GM18511 (cell line): ENCODE measurements at regions not wholly inside any gene's neighbourhood (a gene's known extent, or its start where the extent isn't known, plus 50 kb on each side); places are given as distances from the start of the nearest gene placed in this dataset.
"Not testable (repeated sequence)": the region's sequence is repeated elsewhere in the genome, so short reads cannot be mapped to it uniquely, and the experiment has no call there.

Experiments
- ATAC-seq: cut with Tn5 transposase; IDR thresholded peaks from one replicate; pipeline ENCODE4 v1.9.1; 2021; ENCODE audit warnings: mild to moderate bottlenecking, moderate library complexity; ENCODE audit not compliant: unreplicated experiment

DNA sequence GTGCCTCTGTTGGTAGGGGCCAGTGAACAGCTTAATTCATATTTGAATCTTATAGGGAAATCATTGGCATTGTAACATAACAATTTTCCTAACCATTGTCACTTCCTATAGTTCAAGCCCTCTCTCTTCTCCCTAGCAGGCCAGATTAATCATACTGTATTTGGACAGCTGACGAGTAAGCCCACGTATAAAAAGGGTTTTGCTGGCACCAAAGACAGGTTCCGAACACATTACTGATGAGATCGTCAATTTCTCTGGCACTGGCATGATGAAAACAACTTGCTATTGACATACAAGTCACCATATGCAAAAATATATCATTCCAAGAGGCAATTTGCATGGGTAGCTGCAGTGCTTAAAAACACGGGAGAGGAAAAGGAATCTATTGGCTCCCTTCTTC is 891.1 kb upstream of the AUTS2 start:
- no peak for ATAC-seq

DNA sequence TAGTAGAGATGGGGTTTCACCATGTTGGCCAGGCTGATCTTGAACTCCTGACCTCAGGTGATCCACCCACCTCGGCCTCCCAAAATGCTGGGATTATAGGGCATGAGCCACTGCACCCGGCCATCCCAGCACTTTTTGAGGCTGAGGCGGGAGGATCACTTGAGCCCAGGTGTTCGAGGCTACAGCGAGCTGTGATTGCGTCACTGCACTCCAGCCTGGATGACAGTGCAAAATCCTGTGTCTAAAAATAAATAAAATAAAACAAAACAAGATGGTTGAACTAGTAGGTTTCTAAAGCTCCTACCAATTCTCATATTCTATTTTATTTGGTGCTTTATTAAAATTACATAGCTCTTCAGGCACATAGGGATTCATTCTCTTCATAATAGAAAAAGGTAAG is 890.3 kb upstream of the AUTS2 start:
- no peak for ATAC-seq

DNA sequence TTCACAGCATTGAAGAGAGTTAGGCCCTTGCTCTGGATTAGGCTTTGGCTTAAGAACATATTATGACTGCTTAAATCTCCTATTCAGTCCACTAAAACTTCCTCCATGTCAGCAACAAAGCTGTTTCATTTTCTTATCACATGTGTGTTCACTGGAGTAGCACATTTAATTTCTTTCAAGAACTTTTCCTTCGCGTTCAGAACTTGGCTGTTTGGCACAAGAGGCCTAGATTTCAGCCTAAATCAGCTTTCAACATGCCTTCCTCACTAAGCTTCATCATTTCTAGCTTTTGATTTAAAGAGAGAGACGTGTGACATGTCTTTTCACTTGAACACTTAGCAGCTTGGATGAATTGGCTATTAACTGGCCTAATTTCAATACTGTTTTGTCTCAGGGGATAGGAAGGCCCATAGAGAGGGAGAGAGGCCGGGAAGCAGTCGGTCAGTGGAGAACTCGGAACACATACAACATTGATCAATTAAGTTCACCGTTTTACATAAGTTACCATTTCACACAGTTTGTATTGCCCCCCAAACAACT is 885.2 kb upstream of the AUTS2 start:
- ATAC-seq = no peak

DNA sequence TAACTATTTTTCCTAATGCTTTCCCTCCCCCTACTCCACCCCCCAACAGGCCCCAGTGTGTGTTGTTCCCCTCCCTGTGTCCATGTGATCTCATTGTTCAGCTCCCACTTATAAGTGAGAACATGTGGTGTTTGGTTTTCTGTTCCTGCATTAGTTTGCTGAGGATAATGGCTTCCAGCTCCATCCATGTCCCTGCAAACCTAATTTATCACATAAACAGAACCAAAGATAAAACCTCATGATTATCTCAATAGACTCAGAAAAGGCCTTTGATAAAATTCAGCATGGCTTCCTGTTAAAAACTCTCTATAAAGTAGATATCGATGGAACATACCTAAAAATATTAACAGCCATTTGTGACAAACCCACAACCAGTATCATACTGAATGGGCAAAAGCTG is 884.1 kb upstream of the AUTS2 start:
- ATAC-seq = not testable (repeated sequence)

DNA sequence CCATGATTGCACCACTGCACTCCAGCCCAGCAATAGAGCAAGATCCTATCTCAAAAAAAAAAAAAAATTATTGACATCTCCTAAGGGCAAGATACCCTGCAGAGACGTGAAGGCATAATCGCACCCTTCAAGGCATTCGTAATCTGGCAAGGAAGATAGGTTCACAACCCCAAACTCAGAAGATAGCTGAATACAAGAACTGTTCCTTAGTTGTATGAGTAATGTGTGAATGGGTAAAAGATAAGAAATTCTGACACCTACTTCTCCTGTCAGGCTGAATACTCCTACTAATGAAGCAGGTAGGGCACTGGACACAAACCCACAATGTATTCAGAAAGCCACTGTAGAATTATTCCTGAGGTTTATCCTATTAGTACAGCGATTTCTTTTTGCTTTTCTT is 882.4 kb upstream of the AUTS2 start:
- no peak for ATAC-seq

DNA sequence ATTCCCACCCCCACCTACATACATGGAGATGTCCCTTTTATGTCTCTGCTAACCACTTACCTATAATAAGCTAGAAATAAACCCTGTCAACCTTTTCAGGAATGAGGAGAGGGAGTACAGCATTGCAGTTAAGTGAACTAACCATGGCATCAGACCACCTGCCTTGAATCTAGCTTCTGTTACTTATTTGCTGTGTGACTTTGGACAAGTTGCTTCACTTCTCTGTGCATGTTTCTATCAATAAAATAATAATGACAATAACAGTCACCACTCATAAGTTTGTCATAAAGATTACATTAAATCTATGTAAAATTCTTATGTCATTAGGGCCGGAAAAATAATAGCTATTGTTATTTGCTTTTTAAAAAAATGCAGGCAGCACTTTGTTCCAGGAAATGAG is 881.1 kb upstream of the AUTS2 start:
- no peak for ATAC-seq

DNA sequence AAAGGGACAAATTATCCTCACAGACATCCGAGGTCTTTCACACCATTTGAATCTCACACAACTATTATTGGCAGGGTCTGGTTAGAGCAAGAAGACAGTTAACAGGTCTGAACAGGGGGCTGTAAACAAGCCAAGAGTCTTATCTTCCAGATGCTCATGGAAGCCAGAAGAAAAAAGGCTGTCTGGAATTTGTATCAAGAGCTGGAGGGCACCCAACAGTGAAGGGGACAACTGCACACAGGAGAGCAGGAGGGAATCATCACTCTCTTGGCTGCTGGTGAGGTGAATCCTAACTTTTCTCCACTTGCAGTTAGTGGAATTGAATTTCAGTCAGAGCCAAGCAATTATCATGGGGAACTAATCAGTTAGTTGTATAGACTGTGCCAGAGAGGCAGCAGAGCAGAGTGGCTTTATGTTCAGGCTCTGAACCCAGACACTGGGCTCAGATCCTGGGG is 880.2 kb upstream of the AUTS2 start:
- ATAC-seq = no peak

DNA sequence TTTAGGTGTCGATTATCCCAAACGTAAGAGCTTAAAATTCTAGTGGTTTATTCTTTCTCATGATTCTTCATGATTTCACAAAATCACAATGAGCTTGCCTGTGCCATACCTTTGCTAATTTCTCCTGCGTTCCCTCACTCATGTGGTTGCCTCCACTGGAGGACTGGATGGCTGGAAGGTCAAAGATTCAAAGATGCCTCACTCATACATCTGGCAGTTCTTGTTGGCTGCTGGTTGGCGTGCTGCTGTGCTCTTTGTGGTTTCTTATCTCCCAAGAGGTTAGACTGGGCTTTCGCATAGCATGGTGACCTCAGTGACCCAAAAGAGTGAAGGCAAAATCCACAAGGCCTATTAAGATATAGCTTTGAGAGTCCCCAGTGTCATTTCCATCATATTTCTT is 877.6 kb upstream of the AUTS2 start:
- no peak for ATAC-seq

DNA sequence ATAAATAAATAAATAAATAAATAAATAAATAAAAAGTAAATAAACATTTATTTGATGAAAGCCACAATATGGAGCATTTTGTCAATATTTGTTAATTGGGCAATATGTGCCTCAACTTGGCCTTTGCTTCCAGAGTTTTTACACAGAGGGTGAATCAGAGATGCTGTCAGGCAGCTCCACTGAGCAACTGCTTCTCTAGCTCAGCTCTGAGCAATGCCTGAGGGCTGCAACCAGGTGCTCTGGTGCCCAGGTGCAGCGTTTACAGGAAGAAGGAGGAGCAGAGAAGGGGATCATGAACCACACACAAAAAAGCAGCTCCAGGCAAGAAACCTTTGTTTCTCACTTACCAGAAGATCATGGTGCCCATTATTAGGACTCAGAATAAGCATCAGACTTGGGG is 876.2 kb upstream of the AUTS2 start:
- no peak for ATAC-seq

DNA sequence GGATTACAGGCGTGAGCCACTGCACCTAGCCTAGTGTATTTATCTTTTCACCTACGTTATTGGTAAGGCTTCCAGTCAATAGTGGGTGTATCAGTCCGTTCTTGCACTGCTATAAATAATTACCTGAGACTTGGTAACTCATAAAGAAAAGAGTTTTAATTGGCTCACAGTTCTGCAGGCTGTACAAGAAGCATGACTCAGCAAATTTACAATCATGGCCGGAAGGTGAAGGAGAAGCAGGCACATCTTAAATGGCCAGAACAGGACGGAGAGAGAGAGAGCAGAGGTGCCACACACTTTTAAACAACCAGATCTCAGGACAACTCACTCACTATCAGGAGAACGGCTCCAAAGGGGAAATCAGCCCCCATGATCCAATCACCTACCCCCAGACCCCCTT is 873.3 kb upstream of the AUTS2 start:
- ATAC-seq = no peak

DNA sequence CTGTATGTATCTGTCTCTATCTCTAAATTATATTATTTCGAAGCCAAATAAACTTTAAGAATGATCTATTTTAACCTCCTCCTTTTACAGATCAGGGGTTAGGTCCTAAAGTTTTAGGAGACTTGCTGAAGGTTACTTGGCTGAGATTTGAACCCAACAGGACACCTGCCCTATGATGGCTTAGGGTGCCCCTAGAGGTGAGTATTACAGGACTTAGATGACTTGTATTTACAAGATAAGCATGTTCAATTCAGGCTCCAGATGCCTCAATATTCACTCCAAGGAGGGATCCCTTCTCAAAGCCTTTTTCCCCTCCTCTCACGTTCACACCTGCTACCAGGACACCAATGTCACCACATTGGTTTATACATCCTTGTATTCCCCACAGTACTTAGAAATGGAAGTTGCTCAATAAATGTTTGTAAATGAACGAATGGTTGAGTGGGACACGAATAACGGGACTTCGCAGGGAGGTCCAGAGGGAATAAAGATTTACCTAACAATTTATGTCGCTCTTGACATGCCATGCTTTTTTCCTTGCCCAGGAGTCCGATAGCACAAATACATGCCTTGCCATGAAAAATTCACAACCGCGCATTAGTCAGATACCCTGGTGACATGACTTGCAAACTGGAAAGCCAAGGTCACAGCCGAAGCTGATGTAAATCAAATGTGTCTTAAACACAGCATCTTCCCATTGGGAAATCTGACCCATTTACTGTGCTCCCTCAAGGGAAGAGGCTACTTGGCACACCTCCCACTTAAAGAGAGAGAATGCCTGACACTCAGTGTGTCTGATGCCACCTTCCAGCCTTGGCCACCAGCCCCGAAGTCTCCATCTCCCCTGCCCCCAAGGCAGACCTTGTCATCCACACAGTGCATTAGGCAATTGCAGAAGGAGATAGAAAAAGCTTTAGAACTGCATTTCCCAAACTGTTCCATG is 872.2 kb upstream of the AUTS2 start:
- no peak for ATAC-seq

DNA sequence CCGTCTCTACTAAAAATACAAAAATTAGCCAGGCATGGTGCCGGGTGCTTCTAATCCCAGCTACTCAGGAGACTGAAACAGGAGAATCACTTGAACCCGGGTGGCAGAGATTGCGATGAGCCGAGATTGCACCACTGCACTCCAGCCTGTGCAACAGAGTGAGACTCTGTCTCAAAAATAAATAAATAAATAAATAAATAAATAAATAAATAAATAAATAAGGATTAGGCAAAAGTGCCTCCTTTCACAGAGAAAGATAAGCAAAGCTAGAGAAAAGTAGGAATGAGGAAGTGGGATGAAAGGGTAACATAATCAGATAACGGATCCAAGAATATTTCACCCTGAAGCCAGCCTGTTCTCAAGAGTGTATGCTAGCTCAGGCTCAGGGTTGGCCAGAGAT is 869.6 kb upstream of the AUTS2 start:
- ATAC-seq = not testable (repeated sequence)

DNA sequence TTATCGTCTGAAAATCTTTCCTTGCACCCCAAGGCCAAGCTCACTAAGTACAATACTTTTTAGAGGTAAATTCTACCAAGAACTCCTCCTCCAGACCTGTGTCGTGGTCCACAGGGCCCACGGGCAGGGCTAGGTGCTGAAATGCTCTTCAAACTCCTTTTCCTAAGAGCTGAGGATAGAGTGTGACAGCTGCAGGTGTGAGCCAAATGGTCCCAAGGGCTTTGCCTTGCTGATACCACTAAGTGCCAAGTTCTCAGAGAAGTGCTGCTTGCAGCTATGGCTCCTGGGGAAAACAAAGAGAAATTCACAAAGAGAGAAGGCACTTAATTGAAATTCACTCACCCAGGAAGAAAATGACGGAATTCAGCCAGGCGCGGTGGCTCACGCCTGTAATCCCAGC is 868.9 kb upstream of the AUTS2 start:
- ATAC-seq = no peak

DNA sequence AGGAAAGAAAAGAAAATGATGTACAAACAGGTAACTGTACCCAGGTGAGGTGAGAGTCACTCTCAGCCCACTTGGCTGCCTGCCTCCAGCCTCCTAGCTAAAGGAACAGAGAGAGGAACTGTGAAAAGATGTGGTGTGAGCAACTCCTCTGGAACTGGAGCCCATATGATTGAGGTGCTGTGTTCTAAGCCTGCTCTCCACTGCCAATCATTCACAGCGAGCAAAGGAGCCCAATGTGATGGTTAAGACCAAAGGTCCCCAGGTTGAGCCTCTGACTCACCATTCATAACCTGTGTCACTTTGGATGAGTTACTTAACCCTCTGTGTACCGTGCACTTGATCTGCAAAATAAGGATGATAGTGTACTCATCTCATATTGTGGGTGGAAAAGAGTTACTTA is 868.1 kb upstream of the AUTS2 start:
- ATAC-seq = no peak

DNA sequence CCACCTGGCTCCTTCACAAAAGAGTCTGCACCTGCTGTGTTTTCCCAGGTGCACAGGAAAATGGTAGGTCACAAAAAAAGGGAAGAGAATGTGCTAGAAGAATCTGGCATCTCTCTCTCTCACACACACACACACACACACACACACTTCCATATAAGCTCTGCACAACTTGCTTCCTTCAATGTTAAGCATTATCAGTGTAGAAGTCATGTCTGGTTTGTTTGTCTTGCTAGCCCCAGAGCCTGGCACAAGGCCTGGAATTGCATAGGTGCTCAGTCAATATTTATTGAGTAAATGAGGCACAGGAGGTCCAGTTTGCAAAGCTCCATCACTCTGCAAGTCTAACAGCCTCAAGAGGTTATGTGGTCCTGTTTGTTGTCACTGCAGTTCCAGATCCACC is 867.3 kb upstream of the AUTS2 start:
- no peak for ATAC-seq

DNA sequence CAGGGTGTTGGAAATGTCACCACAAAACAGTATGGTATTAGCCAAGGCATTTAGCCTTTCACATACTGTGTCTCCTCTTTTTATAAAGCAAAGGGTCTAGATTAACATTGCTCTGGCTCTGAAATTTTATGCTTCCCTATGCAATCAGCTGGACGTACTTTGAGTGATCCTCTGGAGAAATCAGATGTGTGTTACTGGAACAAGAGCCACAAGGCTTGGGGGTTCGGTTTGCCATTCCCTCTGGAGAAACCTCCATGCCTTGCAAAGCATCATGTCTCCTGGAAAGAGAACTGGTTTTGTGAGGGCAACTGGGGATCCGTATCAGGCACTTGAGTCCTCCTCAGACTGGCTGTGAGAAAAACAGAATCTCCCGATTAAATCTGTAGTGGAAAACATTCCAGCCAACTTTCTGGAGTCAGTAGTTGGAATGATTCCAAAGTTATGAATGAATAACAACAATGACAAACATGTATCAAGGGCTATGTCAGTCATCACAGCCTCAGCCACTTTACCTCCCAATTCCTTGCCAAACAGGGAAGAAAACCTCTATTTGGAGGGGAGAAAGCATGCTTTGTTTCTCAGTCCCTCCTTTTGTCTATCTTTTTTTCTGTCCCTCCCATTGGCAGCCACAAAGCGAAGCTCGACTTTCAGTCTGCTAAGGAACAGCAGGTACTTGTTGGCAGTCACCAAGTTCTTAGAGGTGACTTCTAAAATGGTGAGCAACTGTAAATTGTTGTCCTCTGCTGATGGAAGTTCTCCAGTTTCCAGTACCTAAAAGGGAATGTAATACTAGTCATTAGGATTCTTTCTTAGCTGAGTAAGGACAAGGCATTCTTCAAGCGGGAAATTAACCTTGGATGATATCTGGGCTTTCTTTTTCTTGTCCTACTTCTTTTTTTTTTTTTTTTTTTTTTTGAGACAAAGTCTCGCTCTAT is 864.8 kb upstream of the AUTS2 start:
- no peak for ATAC-seq

DNA sequence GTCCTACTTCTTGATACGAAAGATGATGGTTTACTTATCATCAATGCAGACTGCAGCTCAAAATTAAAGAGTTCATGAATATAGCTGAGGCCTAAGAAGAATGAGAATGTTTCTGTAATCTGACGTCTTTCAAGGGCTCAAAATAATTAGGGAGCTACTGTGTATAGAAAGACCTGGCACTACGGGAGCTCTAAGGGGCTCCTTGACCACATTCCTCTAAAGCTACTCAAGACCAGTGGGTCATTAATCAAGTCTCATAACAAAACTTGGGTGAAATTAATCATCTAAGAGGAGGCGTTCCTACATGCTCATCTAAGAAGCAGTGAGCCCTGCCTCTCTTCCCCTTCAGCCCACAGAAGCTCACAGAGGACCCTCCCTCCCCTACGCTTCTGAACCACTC is 863.8 kb upstream of the AUTS2 start:
- no peak for ATAC-seq

DNA sequence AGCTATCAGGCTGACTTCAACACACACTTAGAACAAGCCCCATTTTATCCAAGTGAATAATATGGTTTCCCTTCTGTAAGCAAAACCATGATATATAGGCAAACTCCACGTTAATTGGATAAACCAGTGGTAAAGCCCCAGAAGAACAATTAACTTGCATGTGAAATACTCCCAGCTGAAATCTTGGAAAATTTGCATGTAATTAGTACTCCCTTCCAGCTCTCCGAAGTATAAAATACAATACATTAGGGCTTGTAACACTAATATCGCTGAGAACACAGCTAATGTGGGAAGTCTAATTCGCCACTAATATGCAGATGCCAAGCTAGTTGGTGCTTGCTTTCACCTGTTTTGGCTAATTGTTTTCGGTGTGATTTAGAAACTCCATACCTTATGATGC is 859.0 kb upstream of the AUTS2 start:
- ATAC-seq = no peak

DNA sequence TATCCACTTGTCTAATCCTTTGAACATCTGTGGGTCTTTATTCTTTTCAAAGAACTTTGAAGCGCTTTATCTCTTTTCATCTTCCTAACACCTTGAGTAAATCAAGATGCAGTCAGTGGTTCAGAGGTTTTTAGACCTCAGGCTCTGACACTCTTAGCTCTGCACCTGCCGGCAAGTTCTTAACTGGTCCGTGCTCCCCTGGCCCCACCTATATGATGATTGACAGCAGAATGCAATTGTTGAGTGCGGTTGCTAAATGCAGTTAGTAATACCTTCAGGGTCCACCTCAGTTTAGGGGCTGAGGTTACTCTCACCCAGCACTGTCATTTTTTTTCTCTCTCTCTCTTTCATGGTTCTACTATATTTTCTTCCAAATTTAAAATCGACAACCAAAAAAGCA is 854.2 kb upstream of the AUTS2 start:
- no peak for ATAC-seq

DNA sequence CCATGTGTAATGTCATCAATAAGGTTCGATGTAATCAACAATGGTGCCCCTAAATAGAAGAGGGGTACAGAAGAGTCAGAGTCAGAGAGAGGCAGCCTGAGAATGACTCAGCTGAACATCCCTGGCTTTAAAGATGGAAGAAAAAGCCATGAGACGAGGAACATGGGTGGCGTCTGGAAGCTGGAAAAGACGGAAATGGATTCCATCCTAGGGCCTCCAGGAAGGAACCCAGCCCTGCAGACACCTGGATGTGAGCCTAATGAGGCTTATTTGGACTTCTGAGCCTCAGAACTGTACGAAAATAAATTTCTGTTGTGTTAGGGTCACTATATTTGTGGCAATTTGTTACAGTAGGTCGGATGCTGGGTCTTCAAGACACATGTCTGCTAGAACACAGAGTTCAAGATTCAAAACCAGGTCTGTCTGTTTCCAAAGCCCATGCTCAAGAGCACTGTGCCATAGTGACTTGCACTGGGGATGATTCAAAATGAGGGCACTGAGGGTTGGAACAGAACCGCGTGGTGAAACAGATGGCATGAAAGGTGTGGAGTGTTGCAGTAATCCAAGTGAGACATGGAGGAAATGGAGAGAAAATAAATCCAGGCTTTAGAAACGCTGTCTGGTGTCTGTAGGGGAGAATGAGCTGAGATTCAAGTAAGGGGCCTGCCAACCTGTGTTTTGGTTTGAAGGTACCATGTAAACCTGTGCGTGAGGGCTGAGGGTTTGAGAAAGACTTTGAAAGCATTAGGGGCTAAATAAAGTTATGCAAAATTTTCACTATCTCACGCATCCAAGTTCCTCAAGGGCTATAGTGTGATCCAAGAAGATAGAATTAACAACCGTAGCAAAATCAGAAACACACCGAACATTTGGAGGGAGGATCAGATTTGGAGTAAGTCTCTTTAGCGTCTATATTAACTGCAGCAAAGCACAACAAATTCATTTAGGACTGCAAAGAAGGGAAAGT is 849.1 kb upstream of the AUTS2 start:
- ATAC-seq = no peak
